ENCODE measurements at regions not wholly inside any gene's neighbourhood (a gene's known extent, or its start where the extent isn't known, plus 50 kb on each side); places are given as distances from the start of the nearest gene placed in this dataset.

DNA sequence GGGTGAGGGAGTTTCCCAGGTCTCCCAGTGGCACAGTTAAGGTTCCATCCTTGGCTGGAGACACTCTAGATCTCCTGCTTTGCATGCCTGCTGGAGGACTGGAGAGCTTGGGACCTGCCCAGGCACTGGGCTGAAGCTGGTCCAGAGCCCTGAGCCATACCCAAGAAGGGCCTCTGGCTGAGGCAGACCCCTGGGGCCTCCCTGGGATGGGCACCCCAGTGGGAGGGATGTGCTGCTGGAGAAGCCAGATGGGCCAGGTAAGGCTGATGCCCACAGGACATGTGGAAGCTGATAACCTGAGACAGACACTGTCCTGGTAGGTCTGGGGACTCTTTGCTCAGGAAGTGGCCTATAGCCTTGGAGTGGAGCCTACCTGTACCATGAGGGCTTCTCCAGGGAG is 160.7 kb downstream of the TFCP2L1 start:
- TF ChIP-seq, protein P1, sequence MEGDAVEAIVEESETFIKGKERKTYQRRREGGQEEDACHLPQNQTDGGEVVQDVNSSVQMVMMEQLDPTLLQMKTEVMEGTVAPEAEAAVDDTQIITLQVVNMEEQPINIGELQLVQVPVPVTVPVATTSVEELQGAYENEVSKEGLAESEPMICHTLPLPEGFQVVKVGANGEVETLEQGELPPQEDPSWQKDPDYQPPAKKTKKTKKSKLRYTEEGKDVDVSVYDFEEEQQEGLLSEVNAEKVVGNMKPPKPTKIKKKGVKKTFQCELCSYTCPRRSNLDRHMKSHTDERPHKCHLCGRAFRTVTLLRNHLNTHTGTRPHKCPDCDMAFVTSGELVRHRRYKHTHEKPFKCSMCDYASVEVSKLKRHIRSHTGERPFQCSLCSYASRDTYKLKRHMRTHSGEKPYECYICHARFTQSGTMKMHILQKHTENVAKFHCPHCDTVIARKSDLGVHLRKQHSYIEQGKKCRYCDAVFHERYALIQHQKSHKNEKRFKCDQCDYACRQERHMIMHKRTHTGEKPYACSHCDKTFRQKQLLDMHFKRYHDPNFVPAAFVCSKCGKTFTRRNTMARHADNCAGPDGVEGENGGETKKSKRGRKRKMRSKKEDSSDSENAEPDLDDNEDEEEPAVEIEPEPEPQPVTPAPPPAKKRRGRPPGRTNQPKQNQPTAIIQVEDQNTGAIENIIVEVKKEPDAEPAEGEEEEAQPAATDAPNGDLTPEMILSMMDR (conservative IDR thresholded peaks at IDR 0.05; ENCODE audit: low read depth, low read length) = no peak
- no peak for TF ChIP-seq EZH2phosphoT487 (IDR thresholded peaks at IDR 0.05; ENCODE audit: borderline replicate concordance, low read length)

All from PC-3 (cell line).